ENCODE measurements at regions not wholly inside any gene's neighbourhood (a gene's known extent, or its start where the extent isn't known, plus 50 kb on each side); places are given as distances from the start of the nearest gene placed in this dataset.

DNA sequence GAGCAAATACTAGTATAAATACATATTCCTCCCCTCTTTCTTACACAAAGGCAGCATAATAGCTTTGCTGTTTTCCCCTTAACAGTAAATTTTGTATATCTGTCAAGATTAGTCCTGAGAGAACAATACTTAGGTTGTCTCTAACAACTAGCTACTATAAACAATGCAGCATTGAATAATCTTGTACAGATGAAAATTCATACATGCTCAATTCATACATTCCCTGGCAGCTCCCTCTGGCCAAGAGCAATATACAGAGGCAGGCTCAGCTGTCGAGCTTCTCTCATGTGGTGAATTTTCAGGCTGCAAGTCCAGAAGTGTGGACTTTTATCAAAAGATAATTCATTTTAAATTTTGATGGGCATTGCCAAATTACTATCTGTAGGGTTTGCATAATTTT lies 81.2 kb upstream of the PTH start:
- Histone ChIP-seq H3K27me3 (replicated peaks in 1 of 4; ENCODE audit: control insufficient read depth in 3 of 4, extremely low read depth in 1 of 4, insufficient read depth in 3 of 4, low read length in 3 of 4) (no peaks in the 10 kb centered on the region), H3K18ac (ENCODE audit: extremely low read depth, low read length) (no peak overlapping the region), H3K4ac (replicated peaks; ENCODE audit: insufficient read length, low read depth, low read length) (no peak overlapping the region), H3K4me3 (ENCODE audit: extremely low read depth in 1 of 4, insufficient read depth in 2 of 4, low read depth in 3 of 4, low read length in 4 of 4) (no peak overlapping the region), H3K79me2 (ENCODE audit: control insufficient read depth in 1 of 2, insufficient read depth in 2 of 2, low read length in 2 of 2) (no peaks in the 10 kb centered on the region), H3K79me1 (ENCODE audit: low read depth, low read length) (no peaks in the 10 kb centered on the region), H3K4me2 (ENCODE audit: insufficient read depth in 1 of 2, low read depth in 2 of 2, low read length in 2 of 2) (no peak overlapping the region), H3K56ac (replicated peaks; ENCODE audit: insufficient read length, low read depth, low read length) (no peak overlapping the region), H3K23me2 (ENCODE audit: low read depth, low read length) (peaks cover 2% of the 10 kb centered on the region; the same call in 1 of the 2 replicates), H3K9me3 (ENCODE audit: insufficient read depth in 2 of 2, low read depth in 1 of 2, low read length in 1 of 2) (peaks cover 9 to 14% of the 10 kb centered on the region in 2 experiments), H3K27ac (ENCODE audit: low read depth, low read length) (no peak overlapping the region), H3K4me1 (replicated peaks in 1 of 4; ENCODE audit: control insufficient read depth in 3 of 4, insufficient read depth in 4 of 4, low read length in 3 of 4) (no peaks in the 10 kb centered on the region), H3K14ac (ENCODE audit: insufficient read length) (no peak overlapping the region), H2BK15ac (ENCODE audit: low read length) (no peak overlapping the region), H4K91ac (replicated peaks; ENCODE audit: insufficient read length, low read length) (no peak overlapping the region), H4K8ac (ENCODE audit: extremely low read depth, insufficient read depth, low read length) (no peak overlapping the region), H3K23ac (ENCODE audit: insufficient read length) (no peak overlapping the region), H2AK5ac (ENCODE audit: low read depth, low read length) (no peak overlapping the region), H3K36me3 (ENCODE audit: control insufficient read depth in 2 of 4, insufficient read depth in 4 of 4, low read length in 3 of 4) (no peaks in the 10 kb centered on the region), H4K5ac (ENCODE audit: insufficient read length, low read depth, low read length) (no peak overlapping the region), H2BK5ac (ENCODE audit: low read depth, low read length) (no peak overlapping the region), H2BK120ac (replicated peaks; ENCODE audit: low read depth, low read length) (no peak overlapping the region), H2BK20ac (ENCODE audit: low read length) (no peak overlapping the region), H4K20me1 (replicated peaks in 1 of 2; ENCODE audit: control insufficient read depth in 1 of 2, insufficient read depth in 2 of 2, low read length in 2 of 2) (no peaks in the 10 kb centered on the region), H2BK12ac (ENCODE audit: low read depth, low read length) (no peak overlapping the region), H3K9ac (replicated peaks in 1 of 4; ENCODE audit: extremely low read depth in 1 of 4, low read depth in 3 of 4, low read length in 3 of 4) (no peak overlapping the region), H2AFZ (ENCODE audit: low read length) (no peak overlapping the region)
- ChIA-PET CTCF (ENCODE audit: partially characterized antibody) (no interaction called here), POLR2A (ENCODE audit: partially characterized antibody) (no interaction called here)
- FAIRE-seq = no peak
- 79% methylated on average over 1 of the region's 1 CpG; no CpG with 5 or more reads in 1 of the 2 experiments for WGBS, 2 experiments (ENCODE audit: extremely low coverage in 1 of 2, insufficient coverage in 1 of 2, insufficient read length in 1 of 2, insufficient replicate concordance in 2 of 2, low coverage in 1 of 2, low lambda C conversion rate in 2 of 2, missing lambda C conversion rate in 1 of 2)
- DNase-seq (ENCODE audit: low read depth in 1 of 2, low spot score in 2 of 2) = no peak
- TF ChIP-seq TEAD4 (IDR thresholded peaks at IDR 0.05; ENCODE audit: low read depth, low read length) (no peak), HDAC2 (IDR thresholded peaks at IDR 0.05; ENCODE audit: borderline replicate concordance in 1 of 2, low read depth in 2 of 2, low read length in 2 of 2) (no peak), POLR2A (IDR thresholded peaks at IDR 0.05; ENCODE audit: control extremely low read depth in 1 of 2, low read depth in 2 of 2, low read length in 2 of 2) (no peak), JUND (IDR thresholded peaks at IDR 0.05; ENCODE audit: low read length) (no peak), GTF2F1 (IDR thresholded peaks at IDR 0.05; ENCODE audit: borderline replicate concordance, low read depth, low read length) (no peak), POU5F1 (IDR thresholded peaks at IDR 0.05; ENCODE audit: low read depth, low read length) (no peak), CBX5 (IDR thresholded peaks at IDR 0.05; ENCODE audit: low read depth, low read length) (no peak), RAD21 (IDR thresholded peaks at IDR 0.05 in 1 of 2, conservative IDR thresholded peaks at IDR 0.05 in 1 of 2; ENCODE audit: low read depth in 2 of 2, low read length in 2 of 2) (no peak), SIN3A (conservative IDR thresholded peaks at IDR 0.05 in 1 of 2, IDR thresholded peaks at IDR 0.05 in 1 of 2; ENCODE audit: low read depth in 1 of 2, low read length in 2 of 2) (no peak)
- TF ChIP-seq, protein P1, sequence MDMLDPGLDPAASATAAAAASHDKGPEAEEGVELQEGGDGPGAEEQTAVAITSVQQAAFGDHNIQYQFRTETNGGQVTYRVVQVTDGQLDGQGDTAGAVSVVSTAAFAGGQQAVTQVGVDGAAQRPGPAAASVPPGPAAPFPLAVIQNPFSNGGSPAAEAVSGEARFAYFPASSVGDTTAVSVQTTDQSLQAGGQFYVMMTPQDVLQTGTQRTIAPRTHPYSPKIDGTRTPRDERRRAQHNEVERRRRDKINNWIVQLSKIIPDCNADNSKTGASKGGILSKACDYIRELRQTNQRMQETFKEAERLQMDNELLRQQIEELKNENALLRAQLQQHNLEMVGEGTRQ (IDR thresholded peaks at IDR 0.05; ENCODE audit: low read length) = no peak
- TF ChIP-seq, protein P2, sequence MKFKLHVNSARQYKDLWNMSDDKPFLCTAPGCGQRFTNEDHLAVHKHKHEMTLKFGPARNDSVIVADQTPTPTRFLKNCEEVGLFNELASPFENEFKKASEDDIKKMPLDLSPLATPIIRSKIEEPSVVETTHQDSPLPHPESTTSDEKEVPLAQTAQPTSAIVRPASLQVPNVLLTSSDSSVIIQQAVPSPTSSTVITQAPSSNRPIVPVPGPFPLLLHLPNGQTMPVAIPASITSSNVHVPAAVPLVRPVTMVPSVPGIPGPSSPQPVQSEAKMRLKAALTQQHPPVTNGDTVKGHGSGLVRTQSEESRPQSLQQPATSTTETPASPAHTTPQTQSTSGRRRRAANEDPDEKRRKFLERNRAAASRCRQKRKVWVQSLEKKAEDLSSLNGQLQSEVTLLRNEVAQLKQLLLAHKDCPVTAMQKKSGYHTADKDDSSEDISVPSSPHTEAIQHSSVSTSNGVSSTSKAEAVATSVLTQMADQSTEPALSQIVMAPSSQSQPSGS (IDR thresholded peaks at IDR 0.05; ENCODE audit: low read length) = no peak

Measured in H1 (cell line).